Endothelial cell of umbilical vein (primary cell): ENCODE measurements at regions not wholly inside any gene's neighbourhood (a gene's known extent, or its start where the extent isn't known, plus 50 kb on each side); places are given as distances from the start of the nearest gene placed in this dataset.
A peak's percentile ranks its signal among the peaks of the same experiment; 100 is the strongest.

Experiments used
- BruUV-seq: library from RNA; stranded (reverse); fragments of 400-500 nt; replicated peaks from 2 replicates; lab custom pipeline; 2021; lab: Mats Ljungman, UMichigan
- CTCF ChIA-PET: fragments of 300-600, 350-600 bp; sonication (Branson Sonifier 250); formaldehyde crosslinking; loops from one replicate; lab custom pipeline; 2021; ENCODE audit warnings: antibody characterized with exemption, inconsistent platforms; lab: Charles Lee
- POLR2A ChIA-PET: fragments of 300-600, 350-600 bp; sonication (Branson Sonifier 250); formaldehyde crosslinking; loops from one replicate; lab custom pipeline; 2021; ENCODE audit warnings: antibody characterized with exemption, inconsistent platforms; lab: Charles Lee
- DNase-seq: peaks from one replicate; pipeline ENCODE4 v3.0.0-alpha.2; 2011; ENCODE audit warnings: low read depth, low spot score
- FAIRE-seq: peaks from 2 replicates; lab custom pipeline; 2011; peaks lifted over from hg19 to GRCh38; lab: Jason Lieb, UNC
- H2AFZ ChIP-seq: 2 replicates; pipeline ENCODE4 v1.6.0; 2012; ENCODE audit warnings: low read depth, low read length, control low read depth, inconsistent platforms
- H3K27ac ChIP-seq: 2 replicates; pipeline ENCODE4 v1.5.1; 2011; ENCODE audit warnings: low read depth, mild to moderate bottlenecking, control low read depth, low read length, moderate library complexity; ENCODE audit not compliant: insufficient read depth
- H3K27me3 ChIP-seq, 2 experiments: 2 replicates each; pipeline versions ENCODE4 v1.6.0 to v1.6.1; 2011; ENCODE audit warnings: low read length in 2 of 2, mixed read lengths in 1 of 2; ENCODE audit not compliant: control insufficient read depth in 2 of 2, insufficient read depth in 2 of 2
- H3K36me3 ChIP-seq, 2 experiments: 2 replicates in 1 of 2; 3 replicates in 1 of 2; pipeline ENCODE4 v1.5.1; 2011; ENCODE audit warnings: low read length in 2 of 2, mild to moderate bottlenecking in 1 of 2, moderate library complexity in 1 of 2; ENCODE audit not compliant: control insufficient read depth in 2 of 2, insufficient read depth in 2 of 2; ENCODE audit errors: extremely low read depth in 1 of 2
- H3K4me1 ChIP-seq: 3 replicates; pipeline ENCODE4 v1.5.1; 2011; ENCODE audit warnings: mild to moderate bottlenecking, low read length; ENCODE audit not compliant: control insufficient read depth, insufficient read depth; ENCODE audit errors: extremely low read depth
- H3K4me2 ChIP-seq: 2 replicates; pipeline ENCODE4 v1.6.1; 2011; ENCODE audit warnings: low read length, control low read depth, mixed read lengths; ENCODE audit not compliant: insufficient read depth
- H3K4me3 ChIP-seq, 3 experiments: fragments of 200-600 bp in 1 of 3; sonication (generic), shearing (Covaris generic) in 1 of 3; replicated peaks in 1 of 3; 2 replicates each; pipeline ENCODE4 v1.5.1; 2011 to 2016; ENCODE audit warnings: control low read depth in 3 of 3, low read length in 3 of 3, mild to moderate bottlenecking in 2 of 3, inconsistent platforms in 1 of 3, low read depth in 1 of 3, moderate library complexity in 1 of 3; ENCODE audit not compliant: insufficient read depth in 1 of 3
- H3K79me2 ChIP-seq: 2 replicates; pipeline ENCODE4 v1.6.0; 2012; ENCODE audit warnings: low read length, inconsistent platforms; ENCODE audit not compliant: control insufficient read depth, insufficient read depth
- H3K9ac ChIP-seq: replicated peaks from 2 replicates; pipeline ENCODE3; 2011; ENCODE audit warnings: low read length, control low read depth; ENCODE audit not compliant: insufficient read depth; ENCODE audit errors: extremely low read depth
- H3K9me1 ChIP-seq: replicated peaks from 3 replicates; pipeline ENCODE4 v1.6.0; 2011; ENCODE audit warnings: mild to moderate bottlenecking, low read length; ENCODE audit not compliant: control insufficient read depth, insufficient read depth; ENCODE audit errors: extremely low read depth
- H3K9me3 ChIP-seq: replicated peaks from 2 replicates; pipeline ENCODE4 v1.5.1; 2012; ENCODE audit warnings: low read length, inconsistent platforms; ENCODE audit not compliant: control insufficient read depth, insufficient read depth
- H4K20me1 ChIP-seq: replicated peaks from 2 replicates; pipeline ENCODE3; 2011; ENCODE audit warnings: mild to moderate bottlenecking, low read length; ENCODE audit not compliant: control insufficient read depth, insufficient read depth; ENCODE audit errors: extremely low read depth
- EZH2 ChIP-seq: IDR thresholded peaks from 2 replicates; pipeline ENCODE4 v1.6.1; 2012; ENCODE audit warnings: borderline replicate concordance, low read depth, mild to moderate bottlenecking, moderate library complexity, low read length, inconsistent platforms; ENCODE audit not compliant: severe bottlenecking
- FOS ChIP-seq: IDR thresholded peaks from 2 replicates; pipeline ENCODE4 v1.6.1; 2011; ENCODE audit warnings: mild to moderate bottlenecking, low read length, moderate library complexity, borderline replicate concordance; ENCODE audit not compliant: insufficient read depth
- GATA2 ChIP-seq: IDR thresholded peaks from 2 replicates; pipeline ENCODE4 v1.7.0; 2011; ENCODE audit warnings: low read depth, mild to moderate bottlenecking, moderate library complexity, mixed read lengths, low read length; ENCODE audit not compliant: insufficient read length, insufficient read depth
- JUN ChIP-seq: IDR thresholded peaks from 2 replicates; pipeline ENCODE4 v1.6.1; 2011; ENCODE audit warnings: borderline replicate concordance, low read depth; ENCODE audit not compliant: insufficient read length, insufficient read depth
- MAX ChIP-seq: IDR thresholded peaks from 2 replicates; pipeline ENCODE4 v1.6.1; 2011; ENCODE audit not compliant: insufficient read depth, insufficient read length
- MYC ChIP-seq: IDR thresholded peaks from one replicate; pipeline ENCODE4 v1.6.1; 2011; ENCODE audit warnings: mild to moderate bottlenecking, low read depth, low read length
- POLR2A ChIP-seq: IDR thresholded peaks from 2 replicates; pipeline ENCODE4 v1.6.1; 2012; ENCODE audit warnings: low read depth, mild to moderate bottlenecking, control low read depth, low read length
- POLR2AphosphoS5 ChIP-seq: IDR thresholded peaks from 2 replicates; pipeline ENCODE4 v1.6.1; 2012; ENCODE audit warnings: low read depth, mild to moderate bottlenecking, control low read depth, low read length, moderate library complexity; ENCODE audit not compliant: insufficient read depth
- dilution Hi-C: fragments of 300-500 bp; cut with MboI; formaldehyde crosslinking; loops from one replicate; pipeline ENCODE4 v1.15.0; 2019; ENCODE audit warnings: low sequenced_read_pairs; ENCODE audit not compliant: extremely low pct_ligation_motif_present
- intact Hi-C: fragments of 100-400 bp; cut with micrococcal nuclease; formaldehyde crosslinking; loops from one replicate; pipeline ENCODE4 v1.10.0; 2022
- TF ChIP-seq, protein P1 (sequence below), 2 donors: IDR thresholded peaks; 1 replicate in 1 of 2; 2 replicates in 1 of 2; pipeline ENCODE4 v1.5.1; 2011; ENCODE audit warnings: low read length in 2 of 2, mild to moderate bottlenecking in 2 of 2, moderate library complexity in 2 of 2, control low read depth in 1 of 2, inconsistent platforms in 1 of 2, low read depth in 1 of 2; ENCODE audit not compliant: insufficient read depth in 1 of 2; ENCODE audit errors: extremely low read depth in 1 of 2

DNA sequence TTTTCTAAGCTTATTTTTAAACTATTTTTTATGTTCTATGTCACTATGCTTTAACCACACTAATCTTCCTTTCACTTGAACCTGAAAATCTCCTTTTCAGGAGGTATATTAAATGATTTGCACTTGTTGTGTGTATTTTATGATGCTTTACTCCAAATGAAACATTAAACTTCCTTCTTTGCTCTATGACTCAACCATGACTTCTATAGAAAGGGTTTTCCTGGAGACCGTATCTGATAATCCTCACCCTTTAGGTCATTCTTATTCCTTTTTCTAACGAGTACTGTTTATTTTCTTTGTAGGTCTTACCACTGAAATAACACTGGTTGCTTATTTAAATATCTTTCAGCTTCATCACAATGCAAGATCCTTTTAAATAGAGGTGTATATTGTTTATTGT lies 1163.2 kb downstream of the PCDH18 start:
- Histone ChIP-seq H3K9ac (peak overlapping the region; percentile 42), H3K36me3 (no peaks in the 10 kb centered on the region), H3K79me2 (no peaks in the 10 kb centered on the region), H2AFZ (no peak overlapping the region), H3K27ac (peak overlapping the region; percentile 79), H3K9me3 (no peaks in the 10 kb centered on the region), H4K20me1 (no peaks in the 10 kb centered on the region), H3K4me2 (peak overlapping the region; percentile 59), H3K9me1 (no peaks in the 10 kb centered on the region), H3K27me3 (no peaks in the 10 kb centered on the region), H3K4me3 (peak overlapping the region in 1 of 3 experiments; percentile 25), H3K4me1 (peaks cover 44% of the 10 kb centered on the region)
- POLR2A ChIA-PET = interaction anchor here (0.5 kb wide), 2 partner anchors 62 to 106 kb away, joined by 3 read pairs; no protein-coding TSS in a partner anchor
- peak; percentile 94 for DNase-seq
- no TSS peak for BruUV-seq
- dilution Hi-C loops = no loop called here
- intact Hi-C loops = loop anchor here (1.0 to 10.0 kb wide), 5 partner anchors 43 to 449 kb away; no protein-coding TSS in a partner anchor
- CTCF ChIA-PET = interaction anchor here (0.6 to 2.2 kb wide), 6 partner anchors 8 to 1240 kb away, joined by 3 to 6 read pairs (median 4); no protein-coding TSS in a partner anchor
- peak; percentile 72 for FAIRE-seq
- TF ChIP-seq, protein P1, sequence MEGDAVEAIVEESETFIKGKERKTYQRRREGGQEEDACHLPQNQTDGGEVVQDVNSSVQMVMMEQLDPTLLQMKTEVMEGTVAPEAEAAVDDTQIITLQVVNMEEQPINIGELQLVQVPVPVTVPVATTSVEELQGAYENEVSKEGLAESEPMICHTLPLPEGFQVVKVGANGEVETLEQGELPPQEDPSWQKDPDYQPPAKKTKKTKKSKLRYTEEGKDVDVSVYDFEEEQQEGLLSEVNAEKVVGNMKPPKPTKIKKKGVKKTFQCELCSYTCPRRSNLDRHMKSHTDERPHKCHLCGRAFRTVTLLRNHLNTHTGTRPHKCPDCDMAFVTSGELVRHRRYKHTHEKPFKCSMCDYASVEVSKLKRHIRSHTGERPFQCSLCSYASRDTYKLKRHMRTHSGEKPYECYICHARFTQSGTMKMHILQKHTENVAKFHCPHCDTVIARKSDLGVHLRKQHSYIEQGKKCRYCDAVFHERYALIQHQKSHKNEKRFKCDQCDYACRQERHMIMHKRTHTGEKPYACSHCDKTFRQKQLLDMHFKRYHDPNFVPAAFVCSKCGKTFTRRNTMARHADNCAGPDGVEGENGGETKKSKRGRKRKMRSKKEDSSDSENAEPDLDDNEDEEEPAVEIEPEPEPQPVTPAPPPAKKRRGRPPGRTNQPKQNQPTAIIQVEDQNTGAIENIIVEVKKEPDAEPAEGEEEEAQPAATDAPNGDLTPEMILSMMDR (IDR thresholded peaks at IDR 0.05; ENCODE audit: extremely low read depth in 1 of 2, insufficient read depth in 1 of 2, low read depth in 1 of 2, low read length in 2 of 2) = no peak
- TF ChIP-seq MYC (no peak), MAX (no peak), POLR2AphosphoS5 (peak; percentile 50), FOS (peak; percentile 86), JUN (peak; percentile 89), POLR2A (no peak), GATA2 (peak; percentile 93), EZH2 (no peak)
